HepG2 (cell line): ENCODE measurements at regions not wholly inside any gene's neighbourhood (a gene's known extent, or its start where the extent isn't known, plus 50 kb on each side); places are given as distances from the start of the nearest gene placed in this dataset.

Source experiments
- BCL6 ChIP-seq: IDR thresholded peaks from 2 replicates; pipeline ENCODE4 v1.6.1; 2016; ENCODE audit warnings: missing genetic modification reagents, missing compliant biosample characterization
- CREB1 ChIP-seq, 2 experiments: fragments of 450-650 bp in 1 of 2; IDR thresholded peaks; 2 replicates each; pipeline ENCODE4 v1.6.1; 2016 to 2017; ENCODE audit warnings: control low read depth in 1 of 2, mild to moderate bottlenecking in 1 of 2, missing compliant biosample characterization in 1 of 2, missing genetic modification characterization in 1 of 2
- ELF3 ChIP-seq: IDR thresholded peaks from 2 replicates; pipeline ENCODE4 v1.6.1; 2016; ENCODE audit warnings: missing genetic modification reagents, missing compliant biosample characterization
- FOXP1 ChIP-seq, 2 experiments: fragments of 450-650 bp in 1 of 2; IDR thresholded peaks; 2 replicates each; pipeline ENCODE4 v1.6.1; 2017 to 2018; ENCODE audit warnings: antibody characterized with exemption in 1 of 2
- GABPA ChIP-seq, 2 experiments: IDR thresholded peaks; 2 replicates each; pipeline ENCODE4 v1.6.1; 2011 to 2016; ENCODE audit warnings: low read depth in 2 of 2, low read length in 1 of 2, missing biosample characterization in 1 of 2, missing genetic modification characterization in 1 of 2
- GATAD1 ChIP-seq: IDR thresholded peaks from 2 replicates; pipeline ENCODE4 v1.6.1; 2016; ENCODE audit warnings: missing genetic modification reagents, missing compliant biosample characterization
- GATAD2A ChIP-seq: IDR thresholded peaks from 2 replicates; pipeline ENCODE4 v1.6.1; 2016
- ISL2 ChIP-seq: sonication (generic); formaldehyde crosslinking; IDR thresholded peaks from 2 replicates; pipeline ENCODE4 v1.5.0; 2020; ENCODE audit warnings: missing genetic modification reagents
- POGZ ChIP-seq: sonication (generic); formaldehyde crosslinking; IDR thresholded peaks from 2 replicates; pipeline ENCODE4 v1.4.0; 2020; ENCODE audit warnings: mild to moderate bottlenecking, missing genetic modification reagents
- SIX1 ChIP-seq: sonication (generic); formaldehyde crosslinking; IDR thresholded peaks from 2 replicates; pipeline ENCODE4 v1.4.0; 2020; ENCODE audit warnings: missing genetic modification reagents, borderline replicate concordance
- STAT5B ChIP-seq: sonication (generic); formaldehyde crosslinking; IDR thresholded peaks from 2 replicates; pipeline ENCODE4 v1.4.0; 2020; ENCODE audit warnings: missing genetic modification reagents
- TCF7 ChIP-seq: sonication (generic); IDR thresholded peaks from 2 replicates; pipeline ENCODE4 v1.6.1; 2016; ENCODE audit warnings: antibody characterized with exemption, low read depth
- YEATS2 ChIP-seq: sonication (generic); formaldehyde crosslinking; IDR thresholded peaks from 2 replicates; pipeline ENCODE4 v1.4.0; 2020; ENCODE audit warnings: missing genetic modification reagents, borderline replicate concordance
- ZNF12 ChIP-seq: sonication (generic); formaldehyde crosslinking; IDR thresholded peaks from 2 replicates; pipeline ENCODE4 v1.5.0; 2020; ENCODE audit warnings: missing genetic modification reagents
- ZNF205 ChIP-seq: IDR thresholded peaks from 2 replicates; pipeline ENCODE4 v1.6.1; 2018; ENCODE audit warnings: missing biosample characterization, missing genetic modification reagents
- ZNF264 ChIP-seq: sonication (generic); formaldehyde crosslinking; IDR thresholded peaks from 2 replicates; pipeline ENCODE4 v1.4.0; 2020; ENCODE audit warnings: missing genetic modification reagents
- ZNF331 ChIP-seq: sonication (generic); formaldehyde crosslinking; IDR thresholded peaks from 2 replicates; pipeline ENCODE4 v1.4.0; 2020; ENCODE audit warnings: missing genetic modification reagents
- ZNF441 ChIP-seq: sonication (generic); formaldehyde crosslinking; IDR thresholded peaks from 2 replicates; pipeline ENCODE4 v1.7.0; 2021; ENCODE audit warnings: missing genetic modification reagents, borderline replicate concordance
- ZNF749 ChIP-seq: sonication (generic); formaldehyde crosslinking; IDR thresholded peaks from 2 replicates; pipeline ENCODE4 v1.8.0; 2022; ENCODE audit warnings: mild to moderate bottlenecking, missing genetic modification reagents, moderate library complexity, borderline replicate concordance
- ZSCAN29 ChIP-seq: sonication (generic); formaldehyde crosslinking; conservative IDR thresholded peaks from 2 replicates; pipeline ENCODE4 v1.4.0; 2020; ENCODE audit warnings: mild to moderate bottlenecking, missing genetic modification reagents
- TF ChIP-seq, protein P1 (sequence below): sonication (generic); formaldehyde crosslinking; IDR thresholded peaks from 2 replicates; pipeline ENCODE4 v1.4.0; 2020; ENCODE audit warnings: missing genetic modification reagents
- TF ChIP-seq, protein P2 (sequence below): sonication (generic); formaldehyde crosslinking; IDR thresholded peaks from 2 replicates; pipeline ENCODE4 v1.5.1; 2020; ENCODE audit warnings: mild to moderate bottlenecking, missing genetic modification reagents, borderline replicate concordance
- TF ChIP-seq, protein P3 (sequence below): IDR thresholded peaks from 2 replicates; pipeline ENCODE4 v1.6.1; 2018; ENCODE audit warnings: missing genetic modification reagents, mild to moderate bottlenecking, missing compliant biosample characterization

GRCh38 chr9:105191508-105192121 lies 52.8 kb upstream of the SLC44A1 start (continued):
- TF ChIP-seq YEATS2 (CRISPR knock-in tag), result peak; percentile 49; the same call in 1 of the 2 replicates
- TF ChIP-seq, protein P1, sequence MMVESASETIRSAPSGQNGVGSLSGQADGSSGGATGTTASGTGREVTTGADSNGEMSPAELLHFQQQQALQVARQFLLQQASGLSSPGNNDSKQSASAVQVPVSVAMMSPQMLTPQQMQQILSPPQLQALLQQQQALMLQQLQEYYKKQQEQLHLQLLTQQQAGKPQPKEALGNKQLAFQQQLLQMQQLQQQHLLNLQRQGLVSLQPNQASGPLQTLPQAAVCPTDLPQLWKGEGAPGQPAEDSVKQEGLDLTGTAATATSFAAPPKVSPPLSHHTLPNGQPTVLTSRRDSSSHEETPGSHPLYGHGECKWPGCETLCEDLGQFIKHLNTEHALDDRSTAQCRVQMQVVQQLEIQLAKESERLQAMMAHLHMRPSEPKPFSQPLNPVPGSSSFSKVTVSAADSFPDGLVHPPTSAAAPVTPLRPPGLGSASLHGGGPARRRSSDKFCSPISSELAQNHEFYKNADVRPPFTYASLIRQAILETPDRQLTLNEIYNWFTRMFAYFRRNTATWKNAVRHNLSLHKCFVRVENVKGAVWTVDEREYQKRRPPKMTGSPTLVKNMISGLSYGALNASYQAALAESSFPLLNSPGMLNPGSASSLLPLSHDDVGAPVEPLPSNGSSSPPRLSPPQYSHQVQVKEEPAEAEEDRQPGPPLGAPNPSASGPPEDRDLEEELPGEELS (CRISPR knock-in tag), result peak; percentile 74
- TF ChIP-seq TCF7, result peak; percentile 63; the same call in 1 of the 2 replicates
- TF ChIP-seq FOXP1 (IDR thresholded peaks at IDR 0.05), result no peak
- peak; percentile 55; the same call in 1 of the 2 replicates for TF ChIP-seq FOXP1 (CRISPR knock-in tag; IDR thresholded peaks at IDR 0.05)
- peak; percentile 75 for TF ChIP-seq ELF3 (CRISPR knock-in tag)
- no peak for TF ChIP-seq CREB1 (IDR thresholded peaks at IDR 0.05)
- peak; percentile 52 for TF ChIP-seq CREB1 (CRISPR knock-in tag; IDR thresholded peaks at IDR 0.05)
- TF ChIP-seq ZNF441 (CRISPR knock-in tag), result no peak
- peak; percentile 82 for TF ChIP-seq SIX1
- TF ChIP-seq POGZ (CRISPR knock-in tag), result peak; percentile 20; the same call in 1 of the 2 replicates
- TF ChIP-seq STAT5B (CRISPR knock-in tag), result no peak
- peak; percentile 93 for TF ChIP-seq BCL6 (CRISPR knock-in tag)
- peak; percentile 38; the same call in 1 of the 2 replicates for TF ChIP-seq ZNF331 (CRISPR knock-in tag)
- TF ChIP-seq GATAD2A (CRISPR knock-in tag), result peak; percentile 95
- TF ChIP-seq ZSCAN29 (CRISPR knock-in tag), result 0 out of 2 replicates have a peak, but pooled peaks have one; percentile 46
- peak; percentile 31; the same call in 1 of the 2 replicates for TF ChIP-seq GATAD1
- TF ChIP-seq ZNF205 (CRISPR knock-in tag), result no peak
- no peak for TF ChIP-seq GABPA (IDR thresholded peaks at IDR 0.05; ENCODE audit: low read depth, low read length)
- TF ChIP-seq GABPA (CRISPR knock-in tag; IDR thresholded peaks at IDR 0.05; ENCODE audit: low read depth), result peak; percentile 32; the same call in 1 of the 2 replicates
- TF ChIP-seq ISL2 (CRISPR knock-in tag), result peak; percentile 79
- no peak; the same call in 1 of the 2 replicates for TF ChIP-seq ZNF749 (CRISPR knock-in tag)
- peak; percentile 58; the same call in 1 of the 2 replicates for TF ChIP-seq ZNF264 (CRISPR knock-in tag)
- TF ChIP-seq ZNF12, result peak; percentile 31; the same call in 1 of the 2 replicates
- TF ChIP-seq, protein P2, sequence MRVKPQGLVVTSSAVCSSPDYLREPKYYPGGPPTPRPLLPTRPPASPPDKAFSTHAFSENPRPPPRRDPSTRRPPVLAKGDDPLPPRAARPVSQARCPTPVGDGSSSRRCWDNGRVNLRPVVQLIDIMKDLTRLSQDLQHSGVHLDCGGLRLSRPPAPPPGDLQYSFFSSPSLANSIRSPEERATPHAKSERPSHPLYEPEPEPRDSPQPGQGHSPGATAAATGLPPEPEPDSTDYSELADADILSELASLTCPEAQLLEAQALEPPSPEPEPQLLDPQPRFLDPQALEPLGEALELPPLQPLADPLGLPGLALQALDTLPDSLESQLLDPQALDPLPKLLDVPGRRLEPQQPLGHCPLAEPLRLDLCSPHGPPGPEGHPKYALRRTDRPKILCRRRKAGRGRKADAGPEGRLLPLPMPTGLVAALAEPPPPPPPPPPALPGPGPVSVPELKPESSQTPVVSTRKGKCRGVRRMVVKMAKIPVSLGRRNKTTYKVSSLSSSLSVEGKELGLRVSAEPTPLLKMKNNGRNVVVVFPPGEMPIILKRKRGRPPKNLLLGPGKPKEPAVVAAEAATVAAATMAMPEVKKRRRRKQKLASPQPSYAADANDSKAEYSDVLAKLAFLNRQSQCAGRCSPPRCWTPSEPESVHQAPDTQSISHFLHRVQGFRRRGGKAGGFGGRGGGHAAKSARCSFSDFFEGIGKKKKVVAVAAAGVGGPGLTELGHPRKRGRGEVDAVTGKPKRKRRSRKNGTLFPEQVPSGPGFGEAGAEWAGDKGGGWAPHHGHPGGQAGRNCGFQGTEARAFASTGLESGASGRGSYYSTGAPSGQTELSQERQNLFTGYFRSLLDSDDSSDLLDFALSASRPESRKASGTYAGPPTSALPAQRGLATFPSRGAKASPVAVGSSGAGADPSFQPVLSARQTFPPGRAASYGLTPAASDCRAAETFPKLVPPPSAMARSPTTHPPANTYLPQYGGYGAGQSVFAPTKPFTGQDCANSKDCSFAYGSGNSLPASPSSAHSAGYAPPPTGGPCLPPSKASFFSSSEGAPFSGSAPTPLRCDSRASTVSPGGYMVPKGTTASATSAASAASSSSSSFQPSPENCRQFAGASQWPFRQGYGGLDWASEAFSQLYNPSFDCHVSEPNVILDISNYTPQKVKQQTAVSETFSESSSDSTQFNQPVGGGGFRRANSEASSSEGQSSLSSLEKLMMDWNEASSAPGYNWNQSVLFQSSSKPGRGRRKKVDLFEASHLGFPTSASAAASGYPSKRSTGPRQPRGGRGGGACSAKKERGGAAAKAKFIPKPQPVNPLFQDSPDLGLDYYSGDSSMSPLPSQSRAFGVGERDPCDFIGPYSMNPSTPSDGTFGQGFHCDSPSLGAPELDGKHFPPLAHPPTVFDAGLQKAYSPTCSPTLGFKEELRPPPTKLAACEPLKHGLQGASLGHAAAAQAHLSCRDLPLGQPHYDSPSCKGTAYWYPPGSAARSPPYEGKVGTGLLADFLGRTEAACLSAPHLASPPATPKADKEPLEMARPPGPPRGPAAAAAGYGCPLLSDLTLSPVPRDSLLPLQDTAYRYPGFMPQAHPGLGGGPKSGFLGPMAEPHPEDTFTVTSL (CRISPR knock-in tag), result peak; percentile 74; the same call in 1 of the 2 replicates
- TF ChIP-seq, protein P3, sequence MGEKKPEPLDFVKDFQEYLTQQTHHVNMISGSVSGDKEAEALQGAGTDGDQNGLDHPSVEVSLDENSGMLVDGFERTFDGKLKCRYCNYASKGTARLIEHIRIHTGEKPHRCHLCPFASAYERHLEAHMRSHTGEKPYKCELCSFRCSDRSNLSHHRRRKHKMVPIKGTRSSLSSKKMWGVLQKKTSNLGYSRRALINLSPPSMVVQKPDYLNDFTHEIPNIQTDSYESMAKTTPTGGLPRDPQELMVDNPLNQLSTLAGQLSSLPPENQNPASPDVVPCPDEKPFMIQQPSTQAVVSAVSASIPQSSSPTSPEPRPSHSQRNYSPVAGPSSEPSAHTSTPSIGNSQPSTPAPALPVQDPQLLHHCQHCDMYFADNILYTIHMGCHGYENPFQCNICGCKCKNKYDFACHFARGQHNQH (CRISPR knock-in tag), result peak; percentile 81
